ENCODE measurements at regions not wholly inside any gene's neighbourhood (a gene's known extent, or its start where the extent isn't known, plus 50 kb on each side); places are given as distances from the start of the nearest gene placed in this dataset.
"Not testable (repeated sequence)": the region's sequence is repeated elsewhere in the genome, so short reads cannot be mapped to it uniquely, and the experiment has no call there.

- TF ChIP-seq, protein P1, sequence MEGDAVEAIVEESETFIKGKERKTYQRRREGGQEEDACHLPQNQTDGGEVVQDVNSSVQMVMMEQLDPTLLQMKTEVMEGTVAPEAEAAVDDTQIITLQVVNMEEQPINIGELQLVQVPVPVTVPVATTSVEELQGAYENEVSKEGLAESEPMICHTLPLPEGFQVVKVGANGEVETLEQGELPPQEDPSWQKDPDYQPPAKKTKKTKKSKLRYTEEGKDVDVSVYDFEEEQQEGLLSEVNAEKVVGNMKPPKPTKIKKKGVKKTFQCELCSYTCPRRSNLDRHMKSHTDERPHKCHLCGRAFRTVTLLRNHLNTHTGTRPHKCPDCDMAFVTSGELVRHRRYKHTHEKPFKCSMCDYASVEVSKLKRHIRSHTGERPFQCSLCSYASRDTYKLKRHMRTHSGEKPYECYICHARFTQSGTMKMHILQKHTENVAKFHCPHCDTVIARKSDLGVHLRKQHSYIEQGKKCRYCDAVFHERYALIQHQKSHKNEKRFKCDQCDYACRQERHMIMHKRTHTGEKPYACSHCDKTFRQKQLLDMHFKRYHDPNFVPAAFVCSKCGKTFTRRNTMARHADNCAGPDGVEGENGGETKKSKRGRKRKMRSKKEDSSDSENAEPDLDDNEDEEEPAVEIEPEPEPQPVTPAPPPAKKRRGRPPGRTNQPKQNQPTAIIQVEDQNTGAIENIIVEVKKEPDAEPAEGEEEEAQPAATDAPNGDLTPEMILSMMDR (conservative IDR thresholded peaks at IDR 0.05): not testable (repeated sequence)
- not testable (repeated sequence) for TF ChIP-seq ZFX (IDR thresholded peaks at IDR 0.05)
Observed at GRCh38 chr6:26773414-26773813, 113.9 kb upstream of the ZNF322 start.

All from C4-2B (cell line).